PC-3 (cell line): ENCODE measurements at regions not wholly inside any gene's neighbourhood (a gene's known extent, or its start where the extent isn't known, plus 50 kb on each side); places are given as distances from the start of the nearest gene placed in this dataset.

Experiments
- ATAC-seq: fragments of 200-7000 bp; cut with Tn5 transposase; 2 replicates; pipeline ENCODE4 v1.9.1; 2020; ENCODE audit warnings: mild to moderate bottlenecking, moderate library complexity
- BruUV-seq: library from RNA; stranded (reverse); fragments of 400-500 nt; replicated peaks from 2 replicates; lab custom pipeline; 2021; lab: Mats Ljungman, UMichigan
- CTCF ChIA-PET: fragments of 300-600 bp; sonication (Branson Sonifier 250); formaldehyde crosslinking; loops from one replicate; lab custom pipeline; 2022; ENCODE audit warnings: antibody characterized with exemption; lab: Charles Lee
- POLR2A ChIA-PET: fragments of 300-600 bp; sonication (Branson Sonifier 250); formaldehyde crosslinking; loops from one replicate; lab custom pipeline; 2022; ENCODE audit warnings: antibody characterized with exemption; ENCODE audit not compliant: unreplicated experiment; lab: Charles Lee
- DNase-seq: peaks from one replicate; pipeline ENCODE4 v3.0.0-alpha.2; 2015
- H2AFZ ChIP-seq: fragments of 300-600 bp; sonication (generic); 2 replicates; pipeline ENCODE4 v1.6.0; 2016; ENCODE audit warnings: antibody characterized with exemption, low read length
- H3F3A ChIP-seq: fragments of 300-600 bp; sonication (generic); one replicate; pipeline ENCODE4 v1.6.0; 2017; ENCODE audit warnings: antibody characterized with exemption, low read length, control low read depth, mild to moderate bottlenecking; ENCODE audit not compliant: unreplicated experiment
- H3K27ac ChIP-seq: fragments of 300-600 bp; sonication (generic); 2 replicates; pipeline ENCODE4 v1.5.1; 2016; ENCODE audit warnings: mild to moderate bottlenecking, low read length
- H3K27me3 ChIP-seq: fragments of 300-600 bp; sonication (generic); 2 replicates; pipeline ENCODE4 v1.6.1; 2016; ENCODE audit warnings: low read length, mixed read lengths
- H3K36me3 ChIP-seq: fragments of 300-600 bp; sonication (generic); 2 replicates; pipeline ENCODE4 v1.6.1; 2016; ENCODE audit warnings: low read depth, mixed run types, low read length, mixed read lengths
- H3K4me1 ChIP-seq: fragments of 300-600 bp; sonication (generic); 2 replicates; pipeline ENCODE4 v1.5.1; 2016; ENCODE audit warnings: low read length; ENCODE audit not compliant: insufficient read depth
- H3K4me2 ChIP-seq: fragments of 300-600 bp; sonication (generic); 2 replicates; pipeline ENCODE4 v1.6.0; 2016; ENCODE audit warnings: low read length
- H3K4me3 ChIP-seq: fragments of 300-600 bp; sonication (generic); 2 replicates; pipeline ENCODE4 v1.5.1; 2016; ENCODE audit warnings: mild to moderate bottlenecking, low read length, mixed read lengths
- H3K79me2 ChIP-seq: fragments of 300-600 bp; sonication (generic); 2 replicates; pipeline ENCODE4 v1.6.1; 2017; ENCODE audit warnings: low read length, mixed read lengths
- H3K9ac ChIP-seq: fragments of 300-600 bp; sonication (generic); 2 replicates; pipeline ENCODE4 v1.6.0; 2016; ENCODE audit warnings: mild to moderate bottlenecking, low read length
- H3K9me2 ChIP-seq: fragments of 300-600 bp; sonication (generic); replicated peaks from 2 replicates; pipeline ENCODE4 v1.6.1; 2016; ENCODE audit warnings: mixed run types, low read length, mixed read lengths
- H3K9me3 ChIP-seq: fragments of 300-600 bp; sonication (generic); 2 replicates; pipeline ENCODE4 v1.6.1; 2016; ENCODE audit warnings: low read length, mixed read lengths
- H4K20me1 ChIP-seq: fragments of 300-600 bp; sonication (generic); 2 replicates; pipeline ENCODE4 v1.6.1; 2016; ENCODE audit warnings: low read length, mixed read lengths
- CTCF ChIP-seq: fragments of 300-600 bp; sonication (generic); conservative IDR thresholded peaks from 2 replicates; pipeline ENCODE4 v1.5.1; 2017; ENCODE audit warnings: antibody characterized with exemption, low read depth, mild to moderate bottlenecking, low read length
- EZH2 ChIP-seq: fragments of 300-600 bp; sonication (generic); IDR thresholded peaks from one replicate; pipeline ENCODE4 v1.6.1; 2017; ENCODE audit warnings: antibody characterized with exemption, mild to moderate bottlenecking, low read length; ENCODE audit not compliant: unreplicated experiment
- EZH2phosphoT487 ChIP-seq: fragments of 300-600 bp; sonication (generic); IDR thresholded peaks from 2 replicates; pipeline ENCODE4 v1.6.1; 2018; ENCODE audit warnings: mild to moderate bottlenecking, antibody characterized with exemption, low read length, borderline replicate concordance
- intact Hi-C: fragments of 100-400 bp; cut with micrococcal nuclease; formaldehyde crosslinking; loops from 2 replicates; pipeline ENCODE4 v1.9.0; 2023

- TF ChIP-seq EZH2 (no peak), CTCF (no peak), EZH2phosphoT487 (no peak)
- no peak overlapping the region for H3K27ac ChIP-seq
- no peak overlapping the region for H3K9ac ChIP-seq
- H3K4me2 ChIP-seq = no peak overlapping the region
- CTCF ChIA-PET = no interaction called here
- POLR2A ChIA-PET = no interaction called here
- H3K79me2 ChIP-seq = no peaks in the 10 kb centered on the region
- H3K36me3 ChIP-seq = no peaks in the 10 kb centered on the region
- peaks cover 37% of the 10 kb centered on the region for H3K27me3 ChIP-seq
- no peaks in the 10 kb centered on the region for H4K20me1 ChIP-seq
- ATAC-seq = no peak
- DNase-seq = no peak
- H2AFZ ChIP-seq = no peak overlapping the region
- no TSS peak for BruUV-seq
- intact Hi-C loops = no loop called here
- H3K9me3 ChIP-seq = no peaks in the 10 kb centered on the region
- H3F3A ChIP-seq = no peaks in the 10 kb centered on the region
- H3K9me2 ChIP-seq = no peaks in the 10 kb centered on the region
- H3K4me1 ChIP-seq = no peaks in the 10 kb centered on the region
- no peak overlapping the region for H3K4me3 ChIP-seq
These were observed 279.5 kb upstream of the PKDCC start for GRCh38 chr2:41768310-41768709.

GRCh38 chr2:41771710-41772109 lies 276.1 kb upstream of the PKDCC start:
- DNase-seq = no peak
- H4K20me1 ChIP-seq = no peaks in the 10 kb centered on the region
- H3K27me3 ChIP-seq = peaks cover 37% of the 10 kb centered on the region
- BruUV-seq = no TSS peak
- H3K79me2 ChIP-seq = no peaks in the 10 kb centered on the region
- ChIA-PET CTCF (no interaction called here), POLR2A (no interaction called here)
- no peak overlapping the region for H3K27ac ChIP-seq
- no peaks in the 10 kb centered on the region for H3K36me3 ChIP-seq
- no peak overlapping the region for H3K4me2 ChIP-seq
- no peaks in the 10 kb centered on the region for H3K4me1 ChIP-seq
- no peak overlapping the region for H2AFZ ChIP-seq
- no peak overlapping the region for H3K4me3 ChIP-seq
- H3K9ac ChIP-seq = no peak overlapping the region
- ATAC-seq = no peak
- TF ChIP-seq EZH2phosphoT487 = no peak
- no peak for TF ChIP-seq EZH2
- TF ChIP-seq CTCF = no peak
- intact Hi-C loops = loop anchor here (5.0 kb wide), 1 partner anchor 1949 kb away; no protein-coding TSS in a partner anchor
- no peaks in the 10 kb centered on the region for H3K9me3 ChIP-seq
- H3F3A ChIP-seq = no peaks in the 10 kb centered on the region
- no peaks in the 10 kb centered on the region for H3K9me2 ChIP-seq

GRCh38 chr2:41772697-41773096 lies 275.1 kb upstream of the PKDCC start:
- H3K9ac ChIP-seq = no peak overlapping the region

More at GRCh38 chr2:41772697-41773096, 275.1 kb upstream of the PKDCC start:
- peaks cover 37% of the 10 kb centered on the region for H3K27me3 ChIP-seq
- no peaks in the 10 kb centered on the region for H4K20me1 ChIP-seq
- no peak overlapping the region for H3K4me3 ChIP-seq
- ATAC-seq (no peak), DNase-seq (no peak)
- no peaks in the 10 kb centered on the region for H3F3A ChIP-seq
- no peak overlapping the region for H3K4me2 ChIP-seq
- H3K9me3 ChIP-seq = no peaks in the 10 kb centered on the region
- no peaks in the 10 kb centered on the region for H3K36me3 ChIP-seq
- no TSS peak for BruUV-seq
- no peak overlapping the region for H2AFZ ChIP-seq
- no peaks in the 10 kb centered on the region for H3K4me1 ChIP-seq
- intact Hi-C loops = loop anchor here (5.0 kb wide), 1 partner anchor 1950 kb away; no protein-coding TSS in a partner anchor
- POLR2A ChIA-PET = no interaction called here
- no peak overlapping the region for H3K27ac ChIP-seq
- H3K9me2 ChIP-seq = no peaks in the 10 kb centered on the region
- CTCF ChIA-PET = no interaction called here
- TF ChIP-seq CTCF = no peak
- H3K79me2 ChIP-seq = no peaks in the 10 kb centered on the region
